ENCODE measurements at regions not wholly inside any gene's neighbourhood (a gene's known extent, or its start where the extent isn't known, plus 50 kb on each side); places are given as distances from the start of the nearest gene placed in this dataset.

- DNase-seq (ENCODE audit: low spot score), result no peak
Measured at GRCh38 chr2:59674100-59674499, 879.4 kb downstream of the BCL11A start.

GRCh38 chr2:59665021-59665420, 888.4 kb downstream of the BCL11A start:
- DNase-seq (ENCODE audit: low spot score), result no peak

GRCh38 chr2:59662127-59662861, 891.2 kb downstream of the BCL11A start:
- DNase-seq (ENCODE audit: low spot score), result no peak

- DNase-seq (ENCODE audit: low spot score), result no peak
Measured at GRCh38 chr2:59660262-59660661, 893.2 kb downstream of the BCL11A start.

GRCh38 chr2:59658906-59659635, 894.4 kb downstream of the BCL11A start:
- no peak for DNase-seq (ENCODE audit: low spot score)

GRCh38 chr2:59655809-59656208, 897.6 kb downstream of the BCL11A start:
- DNase-seq (ENCODE audit: low spot score), result no peak

GRCh38 chr2:59654710-59655109, 898.7 kb downstream of the BCL11A start:
- no peak for DNase-seq (ENCODE audit: low spot score)

GRCh38 chr2:59653164-59653563, 900.3 kb downstream of the BCL11A start:
- no peak for DNase-seq (ENCODE audit: low spot score)

GRCh38 chr2:59630789-59631188, 922.7 kb downstream of the BCL11A start:
- no peak for DNase-seq (ENCODE audit: low spot score)

GRCh38 chr2:59627599-59627998, 925.9 kb downstream of the BCL11A start:
- DNase-seq (ENCODE audit: low spot score), result no peak

GRCh38 chr2:59622599-59623308, 930.7 kb downstream of the BCL11A start:
- no peak for DNase-seq (ENCODE audit: low spot score)

- no peak for DNase-seq (ENCODE audit: low spot score)
Measured at GRCh38 chr2:59604123-59604522, 949.3 kb downstream of the BCL11A start.

- no peak for DNase-seq (ENCODE audit: low spot score)
Measured at GRCh38 chr2:59594671-59595222, 958.7 kb downstream of the BCL11A start.

GRCh38 chr2:59590798-59591197, 962.7 kb downstream of the BCL11A start:
- DNase-seq (ENCODE audit: low spot score), result no peak

GRCh38 chr2:59589881-59590280, 963.6 kb downstream of the BCL11A start:
- no peak for DNase-seq (ENCODE audit: low spot score)

- no peak for DNase-seq (ENCODE audit: low spot score)
Measured at GRCh38 chr2:59588286-59588685, 965.2 kb downstream of the BCL11A start.

GRCh38 chr2:59586176-59586575, 967.3 kb downstream of the BCL11A start:
- DNase-seq (ENCODE audit: low spot score), result no peak

GRCh38 chr2:59585655-59586054, 967.8 kb downstream of the BCL11A start:
- no peak for DNase-seq (ENCODE audit: low spot score)

- peak; percentile 57 for DNase-seq (ENCODE audit: low spot score)
Measured at GRCh38 chr2:59584958-59585357, 968.5 kb downstream of the BCL11A start.

- DNase-seq (ENCODE audit: low spot score), result no peak
Measured at GRCh38 chr2:59583173-59583765, 970.2 kb downstream of the BCL11A start.

GRCh38 chr2:59578349-59578748, 975.1 kb downstream of the BCL11A start:
- DNase-seq (ENCODE audit: low spot score), result no peak

GRCh38 chr2:59575191-59575590, 978.3 kb downstream of the BCL11A start:
- no peak for DNase-seq (ENCODE audit: low spot score)

Data from ecto neural progenitor cell (in vitro differentiated cells).